ENCODE measurements at regions not wholly inside any gene's neighbourhood (a gene's known extent, or its start where the extent isn't known, plus 50 kb on each side); places are given as distances from the start of the nearest gene placed in this dataset.

DNA sequence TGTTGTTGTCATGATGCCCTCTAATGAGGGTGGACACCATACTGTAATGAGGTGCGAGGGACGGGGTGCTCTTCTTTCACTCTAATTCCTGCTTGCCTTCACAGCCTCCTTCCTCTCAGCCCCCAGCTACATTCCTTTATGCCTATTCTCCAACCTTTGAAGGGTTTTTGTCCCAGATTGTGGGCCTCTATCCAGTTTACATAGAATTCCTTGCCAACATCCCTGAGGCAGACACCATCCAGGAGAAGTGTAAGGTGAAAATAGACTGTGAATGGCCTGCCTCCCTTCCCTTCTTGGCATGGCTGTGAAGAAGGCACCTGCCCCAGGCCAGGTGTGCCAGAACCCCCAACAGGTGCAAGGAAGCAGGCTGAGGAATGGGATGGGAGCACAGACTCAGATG lies 122.3 kb downstream of the CHST1 start:
- Histone ChIP-seq H3K18ac (ENCODE audit: insufficient read length, low read depth, low read length) (no peak overlapping the region), H3K27me3 (ENCODE audit: insufficient read depth, low read length) (no peaks in the 10 kb centered on the region), H3K79me2 (ENCODE audit: insufficient read depth, low read length) (no peaks in the 10 kb centered on the region), H4K8ac (replicated peaks; ENCODE audit: insufficient read length, low read depth, low read length) (no peak overlapping the region), H2BK5ac (ENCODE audit: insufficient read length, low read length) (no peak overlapping the region), H3K56ac (ENCODE audit: insufficient read length, low read depth, low read length) (no peak overlapping the region), H2AK5ac (ENCODE audit: insufficient read length, low read length) (no peak overlapping the region), H2BK15ac (ENCODE audit: low read depth, low read length) (no peak overlapping the region), H3K14ac (ENCODE audit: insufficient read depth, low read length) (no peak overlapping the region), H3K4me1 (ENCODE audit: insufficient read depth, low read length) (no peaks in the 10 kb centered on the region), H3K23ac (ENCODE audit: insufficient read length, low read depth, low read length) (no peak overlapping the region), H2BK12ac (ENCODE audit: insufficient read length, low read depth, low read length) (no peak overlapping the region), H4K5ac (ENCODE audit: insufficient read length, low read depth, low read length) (no peak overlapping the region), H3K79me1 (ENCODE audit: insufficient read depth, low read depth, low read length, poor library complexity, severe bottlenecking) (no peaks in the 10 kb centered on the region), H4K91ac (ENCODE audit: insufficient read length, low read depth, low read length) (no peak overlapping the region), H3K9ac (ENCODE audit: extremely low read depth, insufficient read length, low read length) (no peak overlapping the region), H3K9me3 (ENCODE audit: control insufficient read depth, low read depth, low read length) (no peaks in the 10 kb centered on the region), H3K4me2 (ENCODE audit: insufficient read depth, insufficient read length, low read length) (no peak overlapping the region), H2AFZ (ENCODE audit: low read length) (no peak overlapping the region), H3K23me2 (ENCODE audit: insufficient read length, low read depth, low read length, poor library complexity, severe bottlenecking) (no peaks in the 10 kb centered on the region), H3K27ac (ENCODE audit: insufficient read length, low read depth, low read length) (no peak overlapping the region), H3T11ph (ENCODE audit: low read length) (no peak overlapping the region), H3K4ac (ENCODE audit: low read depth, low read length) (no peak overlapping the region), H2BK120ac (ENCODE audit: low read depth, low read length, poor library complexity, severe bottlenecking) (no peak overlapping the region), H2BK20ac (ENCODE audit: low read depth, low read length, poor library complexity, severe bottlenecking) (no peak overlapping the region), H4K20me1 (ENCODE audit: control insufficient read depth, insufficient read depth, insufficient read length) (no peaks in the 10 kb centered on the region)
- Mint-ChIP-seq H3K27me3 (ENCODE audit: low read depth) (peaks cover 48% of the 10 kb centered on the region), H3K4me1 (no peaks in the 10 kb centered on the region), H3K4me3 (no peak overlapping the region), H3K27ac (no peak overlapping the region), H3K9me3 (no peaks in the 10 kb centered on the region), H3K36me3 (ENCODE audit: insufficient read depth in 1 of 3, low read depth in 3 of 3) (no peaks in the 10 kb centered on the region)
- DNase-seq, result no peak
- no CpG with 5 or more reads among the region's 2 CpGs for WGBS (ENCODE audit: extremely low coverage, insufficient read length, low lambda C conversion rate)
- TF ChIP-seq, protein P1, sequence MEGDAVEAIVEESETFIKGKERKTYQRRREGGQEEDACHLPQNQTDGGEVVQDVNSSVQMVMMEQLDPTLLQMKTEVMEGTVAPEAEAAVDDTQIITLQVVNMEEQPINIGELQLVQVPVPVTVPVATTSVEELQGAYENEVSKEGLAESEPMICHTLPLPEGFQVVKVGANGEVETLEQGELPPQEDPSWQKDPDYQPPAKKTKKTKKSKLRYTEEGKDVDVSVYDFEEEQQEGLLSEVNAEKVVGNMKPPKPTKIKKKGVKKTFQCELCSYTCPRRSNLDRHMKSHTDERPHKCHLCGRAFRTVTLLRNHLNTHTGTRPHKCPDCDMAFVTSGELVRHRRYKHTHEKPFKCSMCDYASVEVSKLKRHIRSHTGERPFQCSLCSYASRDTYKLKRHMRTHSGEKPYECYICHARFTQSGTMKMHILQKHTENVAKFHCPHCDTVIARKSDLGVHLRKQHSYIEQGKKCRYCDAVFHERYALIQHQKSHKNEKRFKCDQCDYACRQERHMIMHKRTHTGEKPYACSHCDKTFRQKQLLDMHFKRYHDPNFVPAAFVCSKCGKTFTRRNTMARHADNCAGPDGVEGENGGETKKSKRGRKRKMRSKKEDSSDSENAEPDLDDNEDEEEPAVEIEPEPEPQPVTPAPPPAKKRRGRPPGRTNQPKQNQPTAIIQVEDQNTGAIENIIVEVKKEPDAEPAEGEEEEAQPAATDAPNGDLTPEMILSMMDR (conservative IDR thresholded peaks at IDR 0.05), result no peak

All from H9 (cell line).